Neural progenitor cell (in vitro differentiated cells): ENCODE measurements at regions not wholly inside any gene's neighbourhood (a gene's known extent, or its start where the extent isn't known, plus 50 kb on each side); places are given as distances from the start of the nearest gene placed in this dataset.

Experiments used
- EZH2 ChIP-seq: fragments of 200-600 bp; sonication (generic); IDR thresholded peaks from 2 replicates; pipeline ENCODE4 v1.6.1; 2017; ENCODE audit warnings: antibody characterized with exemption, mild to moderate bottlenecking, moderate library complexity
- TF ChIP-seq, protein P1 (sequence below): fragments of 200-600 bp; sonication (generic); IDR thresholded peaks from 2 replicates; pipeline ENCODE4 v1.5.1; 2017; ENCODE audit warnings: antibody characterized with exemption, mild to moderate bottlenecking

DNA sequence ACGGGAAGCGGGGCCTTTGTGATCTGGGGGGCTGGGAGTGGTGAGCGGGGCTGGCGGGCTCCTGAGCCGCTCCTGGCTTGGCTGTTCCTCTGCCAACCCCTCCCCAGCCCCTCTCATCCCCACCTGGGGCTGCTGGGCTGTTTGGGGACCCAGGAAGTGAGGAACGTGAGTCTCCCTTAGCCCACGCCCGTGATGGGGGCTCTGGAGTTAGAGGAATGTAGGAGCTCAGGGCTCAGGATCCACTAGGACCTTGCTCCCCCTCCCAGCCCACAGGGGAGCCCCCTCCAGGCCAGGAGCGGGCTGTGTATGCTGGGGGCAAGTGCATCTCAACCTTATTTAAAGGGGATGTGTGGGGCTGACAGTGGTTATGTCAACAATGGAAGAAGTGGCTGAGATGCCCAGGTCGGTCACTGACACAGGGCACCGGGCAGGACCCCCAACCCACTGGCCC is 134.1 kb downstream of the URI1 start:
- TF ChIP-seq, protein P1, sequence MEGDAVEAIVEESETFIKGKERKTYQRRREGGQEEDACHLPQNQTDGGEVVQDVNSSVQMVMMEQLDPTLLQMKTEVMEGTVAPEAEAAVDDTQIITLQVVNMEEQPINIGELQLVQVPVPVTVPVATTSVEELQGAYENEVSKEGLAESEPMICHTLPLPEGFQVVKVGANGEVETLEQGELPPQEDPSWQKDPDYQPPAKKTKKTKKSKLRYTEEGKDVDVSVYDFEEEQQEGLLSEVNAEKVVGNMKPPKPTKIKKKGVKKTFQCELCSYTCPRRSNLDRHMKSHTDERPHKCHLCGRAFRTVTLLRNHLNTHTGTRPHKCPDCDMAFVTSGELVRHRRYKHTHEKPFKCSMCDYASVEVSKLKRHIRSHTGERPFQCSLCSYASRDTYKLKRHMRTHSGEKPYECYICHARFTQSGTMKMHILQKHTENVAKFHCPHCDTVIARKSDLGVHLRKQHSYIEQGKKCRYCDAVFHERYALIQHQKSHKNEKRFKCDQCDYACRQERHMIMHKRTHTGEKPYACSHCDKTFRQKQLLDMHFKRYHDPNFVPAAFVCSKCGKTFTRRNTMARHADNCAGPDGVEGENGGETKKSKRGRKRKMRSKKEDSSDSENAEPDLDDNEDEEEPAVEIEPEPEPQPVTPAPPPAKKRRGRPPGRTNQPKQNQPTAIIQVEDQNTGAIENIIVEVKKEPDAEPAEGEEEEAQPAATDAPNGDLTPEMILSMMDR, result peak; percentile 30
- no peak for TF ChIP-seq EZH2
